Testis (tissue), 2 donors: ENCODE measurements at regions not wholly inside any gene's neighbourhood (a gene's known extent, or its start where the extent isn't known, plus 50 kb on each side); places are given as distances from the start of the nearest gene placed in this dataset.

ENCODE experiments used
- POLR2A ChIP-seq: fragments of 450-650 bp; IDR thresholded peaks from one replicate; pipeline ENCODE4 v1.6.1; 2017; ENCODE audit warnings: antibody characterized with exemption, mild to moderate bottlenecking, moderate library complexity
- TF ChIP-seq, protein P1 (sequence below), 3 experiments: fragments of 450-650 bp in 2 of 3; fragments of 200-600 bp in 1 of 3; sonication (generic) in 1 of 3; IDR thresholded peaks; one replicate each; pipeline ENCODE4 v1.5.1; 2016 to 2019; ENCODE audit warnings: antibody characterized with exemption in 3 of 3, mild to moderate bottlenecking in 2 of 3, moderate library complexity in 1 of 3

GRCh38 chr5:13408616-13409015, 535.9 kb downstream of the DNAH5 start:
- TF ChIP-seq, protein P1, sequence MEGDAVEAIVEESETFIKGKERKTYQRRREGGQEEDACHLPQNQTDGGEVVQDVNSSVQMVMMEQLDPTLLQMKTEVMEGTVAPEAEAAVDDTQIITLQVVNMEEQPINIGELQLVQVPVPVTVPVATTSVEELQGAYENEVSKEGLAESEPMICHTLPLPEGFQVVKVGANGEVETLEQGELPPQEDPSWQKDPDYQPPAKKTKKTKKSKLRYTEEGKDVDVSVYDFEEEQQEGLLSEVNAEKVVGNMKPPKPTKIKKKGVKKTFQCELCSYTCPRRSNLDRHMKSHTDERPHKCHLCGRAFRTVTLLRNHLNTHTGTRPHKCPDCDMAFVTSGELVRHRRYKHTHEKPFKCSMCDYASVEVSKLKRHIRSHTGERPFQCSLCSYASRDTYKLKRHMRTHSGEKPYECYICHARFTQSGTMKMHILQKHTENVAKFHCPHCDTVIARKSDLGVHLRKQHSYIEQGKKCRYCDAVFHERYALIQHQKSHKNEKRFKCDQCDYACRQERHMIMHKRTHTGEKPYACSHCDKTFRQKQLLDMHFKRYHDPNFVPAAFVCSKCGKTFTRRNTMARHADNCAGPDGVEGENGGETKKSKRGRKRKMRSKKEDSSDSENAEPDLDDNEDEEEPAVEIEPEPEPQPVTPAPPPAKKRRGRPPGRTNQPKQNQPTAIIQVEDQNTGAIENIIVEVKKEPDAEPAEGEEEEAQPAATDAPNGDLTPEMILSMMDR (IDR thresholded peaks at IDR 0.05): no peak
- TF ChIP-seq POLR2A: no peak
